ENCODE measurements at regions not wholly inside any gene's neighbourhood (a gene's known extent, or its start where the extent isn't known, plus 50 kb on each side); places are given as distances from the start of the nearest gene placed in this dataset.

DNA sequence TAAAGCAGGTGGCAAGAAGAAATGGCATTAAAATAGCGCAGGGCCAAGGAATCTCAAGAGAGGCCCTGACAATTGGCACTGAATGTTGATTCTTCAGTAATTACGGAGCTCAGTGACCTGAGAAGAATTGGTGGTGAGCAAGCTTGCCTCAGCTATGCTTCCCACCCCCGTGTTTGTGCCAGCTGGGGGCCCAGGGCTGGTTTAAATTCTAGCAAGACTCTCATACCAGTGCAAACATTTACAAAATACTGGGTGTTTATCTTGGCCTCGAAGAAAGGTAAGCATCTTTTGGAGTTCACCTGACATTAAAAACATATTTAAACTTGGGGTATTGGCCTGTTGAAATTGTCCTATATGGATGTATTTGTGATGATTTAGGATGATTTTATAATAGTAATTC lies 296.7 kb upstream of the USP25 start:
- TF ChIP-seq, protein P1, sequence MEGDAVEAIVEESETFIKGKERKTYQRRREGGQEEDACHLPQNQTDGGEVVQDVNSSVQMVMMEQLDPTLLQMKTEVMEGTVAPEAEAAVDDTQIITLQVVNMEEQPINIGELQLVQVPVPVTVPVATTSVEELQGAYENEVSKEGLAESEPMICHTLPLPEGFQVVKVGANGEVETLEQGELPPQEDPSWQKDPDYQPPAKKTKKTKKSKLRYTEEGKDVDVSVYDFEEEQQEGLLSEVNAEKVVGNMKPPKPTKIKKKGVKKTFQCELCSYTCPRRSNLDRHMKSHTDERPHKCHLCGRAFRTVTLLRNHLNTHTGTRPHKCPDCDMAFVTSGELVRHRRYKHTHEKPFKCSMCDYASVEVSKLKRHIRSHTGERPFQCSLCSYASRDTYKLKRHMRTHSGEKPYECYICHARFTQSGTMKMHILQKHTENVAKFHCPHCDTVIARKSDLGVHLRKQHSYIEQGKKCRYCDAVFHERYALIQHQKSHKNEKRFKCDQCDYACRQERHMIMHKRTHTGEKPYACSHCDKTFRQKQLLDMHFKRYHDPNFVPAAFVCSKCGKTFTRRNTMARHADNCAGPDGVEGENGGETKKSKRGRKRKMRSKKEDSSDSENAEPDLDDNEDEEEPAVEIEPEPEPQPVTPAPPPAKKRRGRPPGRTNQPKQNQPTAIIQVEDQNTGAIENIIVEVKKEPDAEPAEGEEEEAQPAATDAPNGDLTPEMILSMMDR (IDR thresholded peaks at IDR 0.05) = no peak
- TF ChIP-seq POLR2A (IDR thresholded peaks at IDR 0.05) = no peak

Measured in prostate gland (tissue), 2 donors.